Calu3 (cell line): ENCODE measurements at regions not wholly inside any gene's neighbourhood (a gene's known extent, or its start where the extent isn't known, plus 50 kb on each side); places are given as distances from the start of the nearest gene placed in this dataset.

Experiments
- BruUV-seq: library from RNA; stranded (reverse); fragments of 400-500 nt; replicated peaks from 2 replicates; lab custom pipeline; 2021; lab: Mats Ljungman, UMichigan
- CTCF ChIA-PET: fragments of 300-600 bp; sonication (Branson Sonifier 250); formaldehyde crosslinking; loops from one replicate; lab custom pipeline; 2022; ENCODE audit warnings: antibody characterized with exemption; lab: Charles Lee
- DNase-seq: peaks from one replicate; pipeline ENCODE4 v3.0.0; 2022
- H3K27ac Mint-ChIP-seq: one replicate; pipeline ENCODE4 v1.8.0; 2022; ENCODE audit warnings: mixed read lengths; ENCODE audit not compliant: unreplicated experiment
- H3K27me3 Mint-ChIP-seq: one replicate; pipeline ENCODE4 v1.8.0; 2022; ENCODE audit warnings: mixed read lengths; ENCODE audit not compliant: unreplicated experiment
- H3K36me3 Mint-ChIP-seq: one replicate; pipeline ENCODE4 v1.8.0; 2022; ENCODE audit warnings: mild to moderate bottlenecking, moderate library complexity, mixed read lengths; ENCODE audit not compliant: insufficient read depth, unreplicated experiment
- H3K4me1 Mint-ChIP-seq: one replicate; pipeline ENCODE4 v1.8.0; 2022; ENCODE audit warnings: mild to moderate bottlenecking, low read depth, mixed read lengths; ENCODE audit not compliant: unreplicated experiment
- H3K4me3 Mint-ChIP-seq: one replicate; pipeline ENCODE4 v1.8.0; 2022; ENCODE audit warnings: mild to moderate bottlenecking, low read depth, moderate library complexity, mixed read lengths; ENCODE audit not compliant: unreplicated experiment
- H3K9me3 Mint-ChIP-seq: one replicate; pipeline ENCODE4 v1.8.0; 2022; ENCODE audit warnings: low read depth, mixed read lengths; ENCODE audit not compliant: unreplicated experiment
- CTCF ChIP-seq: fragments of 200-600 bp; IDR thresholded peaks from one replicate; pipeline ENCODE4 v1.8.0; 2022; ENCODE audit warnings: antibody characterized with exemption; ENCODE audit not compliant: unreplicated experiment
- intact Hi-C: fragments of 100-400 bp; cut with micrococcal nuclease; formaldehyde crosslinking; loops from one replicate; pipeline ENCODE4 v1.10.0; 2022; ENCODE audit not compliant: unreplicated experiment

- H3K9me3 Mint-ChIP-seq, result no peaks in the 10 kb centered on the region
- H3K27me3 Mint-ChIP-seq, result no peaks in the 10 kb centered on the region
- no peak overlapping the region for H3K27ac Mint-ChIP-seq
- CTCF ChIA-PET, result interaction anchor here (1.7 kb wide), 1 partner anchor 16 kb away, joined by 4 read pairs; no protein-coding TSS in a partner anchor
- no peak for TF ChIP-seq CTCF
- intact Hi-C loops, result no loop called here
- no TSS peak for BruUV-seq
- H3K4me3 Mint-ChIP-seq, result no peak overlapping the region
- H3K36me3 Mint-ChIP-seq, result no peaks in the 10 kb centered on the region
- H3K4me1 Mint-ChIP-seq, result no peaks in the 10 kb centered on the region
- DNase-seq, result no peak
Measured at GRCh38 chr17:72373910-72374741, 253.3 kb downstream of the SOX9 start.

GRCh38 chr17:72376526-72377345 lies 255.9 kb downstream of the SOX9 start:
- no peaks in the 10 kb centered on the region for H3K9me3 Mint-ChIP-seq
- intact Hi-C loops, result no loop called here
- no peaks in the 10 kb centered on the region for H3K36me3 Mint-ChIP-seq
- BruUV-seq, result no TSS peak
- H3K27ac Mint-ChIP-seq, result no peak overlapping the region
- DNase-seq, result no peak
- peaks cover 3% of the 10 kb centered on the region for H3K4me1 Mint-ChIP-seq
- CTCF ChIA-PET, result interaction anchor here (0.6 kb wide), 1 partner anchor 486 kb away, joined by 4 read pairs; no protein-coding TSS in a partner anchor
- TF ChIP-seq CTCF, result no peak
- H3K27me3 Mint-ChIP-seq, result no peaks in the 10 kb centered on the region
- no peak overlapping the region for H3K4me3 Mint-ChIP-seq

- no peak for TF ChIP-seq CTCF
- BruUV-seq, result no TSS peak
- Mint-ChIP-seq H3K4me3 (no peak overlapping the region), H3K27me3 (no peaks in the 10 kb centered on the region), H3K36me3 (no peaks in the 10 kb centered on the region), H3K4me1 (peaks cover 15% of the 10 kb centered on the region), H3K27ac (no peak overlapping the region), H3K9me3 (no peaks in the 10 kb centered on the region)
- intact Hi-C loops, result no loop called here
- CTCF ChIA-PET, result interaction anchor here (0.6 kb wide), 1 partner anchor 129 kb away, joined by 3 read pairs; no protein-coding TSS in a partner anchor
- no peak for DNase-seq
Measured at GRCh38 chr17:72378414-72379390, 257.9 kb downstream of the SOX9 start.

- Mint-ChIP-seq H3K27ac (no peak overlapping the region), H3K27me3 (no peaks in the 10 kb centered on the region), H3K4me3 (no peak overlapping the region), H3K9me3 (no peaks in the 10 kb centered on the region), H3K4me1 (peaks cover 15% of the 10 kb centered on the region), H3K36me3 (no peaks in the 10 kb centered on the region)
- CTCF ChIA-PET, result interaction anchor here (0.6 kb wide), 1 partner anchor 130 kb away, joined by 3 read pairs; no protein-coding TSS in a partner anchor
- BruUV-seq, result no TSS peak
- TF ChIP-seq CTCF, result no peak
- DNase-seq, result no peak
- intact Hi-C loops, result no loop called here
Measured at GRCh38 chr17:72379516-72379915, 258.7 kb downstream of the SOX9 start.
